SK-N-MC (cell line): ENCODE measurements at regions not wholly inside any gene's neighbourhood (a gene's known extent, or its start where the extent isn't known, plus 50 kb on each side); places are given as distances from the start of the nearest gene placed in this dataset.
"Not testable (repeated sequence)": the region's sequence is repeated elsewhere in the genome, so short reads cannot be mapped to it uniquely, and the experiment has no call there.

Experiments used
- EZH2 ChIP-seq: fragments of 200-600 bp; sonication (generic); IDR thresholded peaks from one replicate; pipeline ENCODE4 v1.6.1; 2017; ENCODE audit warnings: antibody characterized with exemption
- POLR2AphosphoS5 ChIP-seq: IDR thresholded peaks from 2 replicates; pipeline ENCODE4 v1.6.1; 2012; ENCODE audit warnings: mild to moderate bottlenecking, low read depth, low read length, borderline replicate concordance

DNA sequence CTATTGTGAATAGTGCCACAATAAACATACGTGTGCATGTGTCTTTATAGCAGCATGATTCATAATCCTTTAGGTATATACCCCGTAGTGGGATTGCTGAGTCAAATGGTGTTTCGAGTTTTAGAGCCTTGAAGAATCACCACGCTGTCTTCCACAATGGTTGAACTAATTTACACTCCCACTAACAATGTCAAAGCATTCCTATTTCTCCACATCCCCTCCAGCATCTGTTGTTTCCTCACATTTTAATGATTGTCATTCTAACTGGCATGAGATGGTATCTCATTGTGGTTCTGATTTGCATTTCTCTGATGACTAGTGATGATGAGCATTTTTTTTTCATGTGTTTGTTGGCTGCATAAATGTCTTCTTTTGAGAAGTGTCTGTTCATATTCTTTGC is 110.4 kb upstream of the RGS1 start:
- TF ChIP-seq POLR2AphosphoS5, EZH2: not testable (repeated sequence)
